C1 segment of cervical spinal cord (tissue), 14 donors: ENCODE measurements at regions not wholly inside any gene's neighbourhood (a gene's known extent, or its start where the extent isn't known, plus 50 kb on each side); places are given as distances from the start of the nearest gene placed in this dataset.
"Not testable (repeated sequence)": the region's sequence is repeated elsewhere in the genome, so short reads cannot be mapped to it uniquely, and the experiment has no call there.

Source experiments
- DNase-seq, 14 donors: peaks; one replicate each; lab custom pipeline; 2025; lab: John Stamatoyannopoulos, UW

GRCh38 chr3:164465172-164465571 lies 613.1 kb downstream of the SI start:
- DNase-seq, result no peak

- no peak for DNase-seq
Measured at GRCh38 chr3:164460851-164461250, 617.4 kb downstream of the SI start.

GRCh38 chr3:164459521-164460151 lies 618.7 kb downstream of the SI start:
- DNase-seq, result no peak

- DNase-seq, result no peak
Measured at GRCh38 chr3:164458986-164459385, 619.3 kb downstream of the SI start.

GRCh38 chr3:164453714-164454113 lies 624.6 kb downstream of the SI start:
- no peak for DNase-seq

- no peak for DNase-seq
Measured at GRCh38 chr3:164452707-164453106, 625.6 kb downstream of the SI start.

GRCh38 chr3:164451072-164451910 lies 627.0 kb downstream of the SI start:
- DNase-seq, result no peak

- DNase-seq, result no peak
Measured at GRCh38 chr3:164450276-164450905, 627.9 kb downstream of the SI start.

GRCh38 chr3:164419220-164419619 lies 659.1 kb downstream of the SI start:
- no peak for DNase-seq

GRCh38 chr3:164418414-164418813 lies 659.9 kb downstream of the SI start:
- DNase-seq, result no peak

- no peak for DNase-seq
Measured at GRCh38 chr3:164417955-164418354, 660.3 kb downstream of the SI start.

GRCh38 chr3:164416491-164417222 lies 661.6 kb downstream of the SI start:
- no peak for DNase-seq

- DNase-seq, result no peak
Measured at GRCh38 chr3:164408326-164408725, 670.0 kb downstream of the SI start.

- no peak for DNase-seq
Measured at GRCh38 chr3:164407111-164407510, 671.2 kb downstream of the SI start.

- no peak for DNase-seq
Measured at GRCh38 chr3:164406281-164406680, 672.0 kb downstream of the SI start.

GRCh38 chr3:164401923-164402322 lies 676.4 kb downstream of the SI start:
- no peak for DNase-seq

GRCh38 chr3:164401440-164401839 lies 676.9 kb downstream of the SI start:
- DNase-seq, result not testable (repeated sequence)

- no peak for DNase-seq
Measured at GRCh38 chr3:164397462-164397861, 680.8 kb downstream of the SI start.

GRCh38 chr3:164393171-164393570 lies 685.1 kb downstream of the SI start:
- DNase-seq, result no peak

GRCh38 chr3:164390046-164390445 lies 688.2 kb downstream of the SI start:
- DNase-seq, result no peak

GRCh38 chr3:164387236-164387635 lies 691.1 kb downstream of the SI start:
- DNase-seq, result no peak

- DNase-seq, result no peak
Measured at GRCh38 chr3:164380156-164380555, 698.1 kb downstream of the SI start.
